Posterior vena cava (tissue), 2 donors: ENCODE measurements at regions not wholly inside any gene's neighbourhood (a gene's known extent, or its start where the extent isn't known, plus 50 kb on each side); places are given as distances from the start of the nearest gene placed in this dataset.

Experiments used
- DNase-seq: peaks from one replicate; pipeline ENCODE4 v3.0.0-alpha.2; 2020; ENCODE audit warnings: low spot score
- intact Hi-C, 2 donors: fragments of 100-400 bp; cut with DNase I; formaldehyde crosslinking; loops; one replicate each; pipeline versions ENCODE4 v1.14.1 to v1.14.2; 2022 to 2023
- donor health status: DM: yes; HTN: yes; CAD: no.
- donor health status: DM: yes; HTN: yes; CAD: no.

DNA sequence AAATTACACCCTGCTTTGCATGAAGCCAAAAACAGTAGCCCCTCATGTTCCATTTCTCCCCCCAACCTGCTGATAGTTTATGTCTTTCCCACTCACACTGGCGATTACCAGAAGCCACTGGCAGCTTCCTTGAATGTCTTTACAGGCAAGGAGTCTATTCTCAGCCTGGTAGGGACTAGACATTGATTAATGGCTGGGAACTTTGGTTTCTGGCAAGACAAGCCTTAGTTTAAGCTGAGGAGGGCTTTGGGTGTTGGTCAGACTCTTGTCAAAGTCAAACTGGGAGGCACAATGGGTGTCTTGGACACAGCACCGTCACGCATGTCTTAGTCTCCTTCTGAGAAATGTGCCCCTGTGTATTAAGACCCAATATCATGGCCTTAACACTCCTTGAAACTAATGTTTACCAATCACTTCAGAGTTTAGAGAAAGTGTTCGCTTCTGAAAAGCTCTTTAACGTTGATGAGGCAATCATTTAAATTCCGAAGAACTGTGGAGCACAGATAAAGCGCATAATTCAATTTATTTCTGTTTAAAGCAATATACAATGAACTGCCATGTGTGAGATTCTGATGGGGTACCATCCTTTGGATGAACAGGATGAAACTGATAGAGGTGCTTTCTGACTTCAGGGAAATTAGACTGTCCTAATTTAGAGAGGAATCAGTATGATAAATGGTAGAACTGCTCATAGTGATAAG is 53.9 kb upstream of the CPEB4 start:
- intact Hi-C loops, result no loop called here
- DNase-seq, result no peak

GRCh38 chr5:173835131-173835530 is 53.0 kb upstream of the CPEB4 start:
- intact Hi-C loops, result no loop called here

GRCh38 chr5:173835661-173836060 is 52.5 kb upstream of the CPEB4 start:
- no peak for DNase-seq
- intact Hi-C loops, result no loop called here

More at GRCh38 chr5:173835131-173835530, 53.0 kb upstream of the CPEB4 start:
- no peak for DNase-seq

DNA sequence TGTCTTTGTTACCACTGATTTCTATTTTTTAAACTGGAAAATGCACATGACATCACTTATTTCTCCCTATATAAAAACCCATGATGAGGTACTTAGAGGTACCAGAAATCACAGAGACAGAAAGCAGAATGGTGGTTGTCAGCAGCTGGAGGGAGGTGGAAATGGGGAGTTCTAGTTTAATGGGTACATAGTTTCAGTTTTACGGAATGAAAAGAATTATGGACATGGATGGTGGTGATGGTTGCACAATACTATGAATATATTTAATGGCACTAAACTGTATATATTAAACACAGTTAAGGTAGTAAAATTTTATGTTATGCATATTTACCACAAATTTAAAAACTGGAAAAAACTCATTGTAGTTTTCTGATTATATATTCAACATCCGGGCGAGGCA is 50.5 kb upstream of the CPEB4 start:
- no peak for DNase-seq
- intact Hi-C loops, result no loop called here
